Peyer's patch (tissue), 4 donors: ENCODE measurements at regions not wholly inside any gene's neighbourhood (a gene's known extent, or its start where the extent isn't known, plus 50 kb on each side); places are given as distances from the start of the nearest gene placed in this dataset.

Experiments
- POLR2A ChIP-seq, 2 donors: fragments of 450-650 bp; IDR thresholded peaks; one replicate each; pipeline ENCODE4 v1.5.1; 2017; ENCODE audit warnings: antibody characterized with exemption in 2 of 2, mild to moderate bottlenecking in 2 of 2, moderate library complexity in 2 of 2
- TF ChIP-seq, protein P1 (sequence below), 6 experiments: fragments of 450-650 bp in 4 of 6; fragments of 200-600 bp in 2 of 6; sonication (generic) in 1 of 6; IDR thresholded peaks; one replicate each; pipeline ENCODE4 v1.5.1; 2017 to 2019; ENCODE audit warnings: antibody characterized with exemption in 6 of 6, mild to moderate bottlenecking in 3 of 6, moderate library complexity in 1 of 6

DNA sequence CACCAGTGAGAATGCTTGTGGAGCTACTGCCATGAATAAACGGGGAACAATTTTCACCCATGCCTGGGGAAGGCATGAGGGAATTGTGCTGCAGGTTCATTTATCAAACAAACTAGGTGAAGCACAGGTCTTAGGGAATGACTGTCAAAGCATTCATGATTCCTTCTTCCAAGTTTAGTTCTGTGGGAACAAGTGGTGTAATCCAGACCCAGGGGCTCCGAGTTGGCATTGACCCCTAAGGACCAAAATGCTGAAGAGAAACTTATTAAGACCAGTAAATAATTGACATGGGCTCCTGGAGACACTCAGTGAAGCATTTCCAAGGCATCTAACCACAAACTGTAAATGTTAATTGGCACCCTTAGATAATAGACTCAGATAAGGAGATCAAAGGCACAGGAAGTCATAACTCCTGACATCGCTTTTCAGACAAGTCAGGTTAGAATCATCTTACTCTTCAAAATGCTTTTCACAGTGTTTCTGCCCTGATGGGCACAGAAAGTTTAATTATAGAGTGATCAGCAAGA lies 96.9 kb downstream of the SPP2 start:
- TF ChIP-seq, protein P1, sequence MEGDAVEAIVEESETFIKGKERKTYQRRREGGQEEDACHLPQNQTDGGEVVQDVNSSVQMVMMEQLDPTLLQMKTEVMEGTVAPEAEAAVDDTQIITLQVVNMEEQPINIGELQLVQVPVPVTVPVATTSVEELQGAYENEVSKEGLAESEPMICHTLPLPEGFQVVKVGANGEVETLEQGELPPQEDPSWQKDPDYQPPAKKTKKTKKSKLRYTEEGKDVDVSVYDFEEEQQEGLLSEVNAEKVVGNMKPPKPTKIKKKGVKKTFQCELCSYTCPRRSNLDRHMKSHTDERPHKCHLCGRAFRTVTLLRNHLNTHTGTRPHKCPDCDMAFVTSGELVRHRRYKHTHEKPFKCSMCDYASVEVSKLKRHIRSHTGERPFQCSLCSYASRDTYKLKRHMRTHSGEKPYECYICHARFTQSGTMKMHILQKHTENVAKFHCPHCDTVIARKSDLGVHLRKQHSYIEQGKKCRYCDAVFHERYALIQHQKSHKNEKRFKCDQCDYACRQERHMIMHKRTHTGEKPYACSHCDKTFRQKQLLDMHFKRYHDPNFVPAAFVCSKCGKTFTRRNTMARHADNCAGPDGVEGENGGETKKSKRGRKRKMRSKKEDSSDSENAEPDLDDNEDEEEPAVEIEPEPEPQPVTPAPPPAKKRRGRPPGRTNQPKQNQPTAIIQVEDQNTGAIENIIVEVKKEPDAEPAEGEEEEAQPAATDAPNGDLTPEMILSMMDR (IDR thresholded peaks at IDR 0.05): no peak
- no peak for TF ChIP-seq POLR2A (IDR thresholded peaks at IDR 0.05)
